ENCODE measurements at regions not wholly inside any gene's neighbourhood (a gene's known extent, or its start where the extent isn't known, plus 50 kb on each side); places are given as distances from the start of the nearest gene placed in this dataset.

GRCh38 chr2:198328454-198328853 is 524.1 kb downstream of the PLCL1 start:
- H3K79me2 ChIP-seq (ENCODE audit: low read length): no peaks in the 10 kb centered on the region
- no peaks in the 10 kb centered on the region for H3K9me3 ChIP-seq (replicated peaks; ENCODE audit: insufficient read depth, low read length)
- no peak overlapping the region for H3K4me2 ChIP-seq (ENCODE audit: low read depth, low read length)
- TF ChIP-seq CTCF (IDR thresholded peaks at IDR 0.05; ENCODE audit: low read length): no peak
- no peak overlapping the region for H3K4me3 ChIP-seq (ENCODE audit: low read length)
- peaks cover 16% of the 10 kb centered on the region for H3K4me1 ChIP-seq (ENCODE audit: low read length)
- H3K9me2 ChIP-seq (replicated peaks; ENCODE audit: insufficient read depth, low read length): no peaks in the 10 kb centered on the region
- no peaks in the 10 kb centered on the region for H4K20me1 ChIP-seq (ENCODE audit: insufficient read depth, low read length)
- H3K27ac ChIP-seq (ENCODE audit: low read length): no peak overlapping the region
- 0 out of 2 replicates have a peak, but pooled peaks cover 5% of the 10 kb centered on the region for H3F3A ChIP-seq (ENCODE audit: insufficient read depth, low read length)
- no peaks in the 10 kb centered on the region for H3K36me3 ChIP-seq (replicated peaks; ENCODE audit: insufficient read depth, low read length)
- peaks cover 70% of the 10 kb centered on the region for H3K27me3 ChIP-seq (replicated peaks; ENCODE audit: insufficient read depth, low read length)
- no peak for DNase-seq
- no peak overlapping the region for H3K9ac ChIP-seq (ENCODE audit: low read length)
- no peak overlapping the region for H2AFZ ChIP-seq (ENCODE audit: low read length)

DNA sequence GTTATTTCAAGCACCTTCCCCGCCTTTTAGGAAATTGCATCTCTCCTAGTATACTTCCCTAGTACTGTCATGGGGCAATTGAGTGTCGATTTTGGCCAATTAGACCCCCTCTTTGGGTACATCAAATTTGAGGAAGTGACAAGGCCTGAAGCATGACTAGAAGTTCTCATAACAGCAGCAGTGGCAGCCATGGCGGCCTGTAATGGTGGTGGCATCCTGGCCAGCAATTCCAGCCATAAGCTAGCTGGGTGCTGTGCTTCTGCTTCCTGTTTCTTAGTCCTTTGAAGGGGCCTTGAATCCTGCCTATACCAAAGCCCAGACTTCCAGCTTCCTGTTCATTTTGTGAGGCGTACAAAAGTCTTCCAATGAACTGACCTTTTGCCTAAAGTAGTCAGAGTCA is 523.1 kb downstream of the PLCL1 start:
- DNase-seq: no peak
- TF ChIP-seq EZH2phosphoT487 (IDR thresholded peaks at IDR 0.05; ENCODE audit: low read length): no peak
- TF ChIP-seq CTCF (IDR thresholded peaks at IDR 0.05; ENCODE audit: low read length): no peak
- TF ChIP-seq EZH2 (optimal IDR thresholded peaks at IDR 0.05; ENCODE audit: low read depth, low read length): no peak

GRCh38 chr2:198326431-198326830 is 522.0 kb downstream of the PLCL1 start:
- DNase-seq: peak; percentile 72
- Histone ChIP-seq H3K79me2 (ENCODE audit: low read length) (no peaks in the 10 kb centered on the region), H3K4me3 (ENCODE audit: low read length) (no peak overlapping the region), H3K27ac (ENCODE audit: low read length) (no peak overlapping the region), H3K27me3 (replicated peaks; ENCODE audit: insufficient read depth, low read length) (peaks cover 83% of the 10 kb centered on the region), H3K4me2 (ENCODE audit: low read depth, low read length) (peak overlapping the region; percentile 5; the same call in 1 of the 2 replicates), H2AFZ (ENCODE audit: low read length) (no peak overlapping the region), H3K9me2 (replicated peaks; ENCODE audit: insufficient read depth, low read length) (no peaks in the 10 kb centered on the region), H3K9ac (ENCODE audit: low read length) (no peak overlapping the region), H3K4me1 (ENCODE audit: low read length) (peaks cover 16% of the 10 kb centered on the region), H3F3A (ENCODE audit: insufficient read depth, low read length) (0 out of 2 replicates have a peak, but pooled peaks cover 5% of the 10 kb centered on the region), H4K20me1 (ENCODE audit: insufficient read depth, low read length) (no peaks in the 10 kb centered on the region), H3K36me3 (replicated peaks; ENCODE audit: insufficient read depth, low read length) (no peaks in the 10 kb centered on the region), H3K9me3 (replicated peaks; ENCODE audit: insufficient read depth, low read length) (no peaks in the 10 kb centered on the region)
- no peak for TF ChIP-seq EZH2phosphoT487 (IDR thresholded peaks at IDR 0.05; ENCODE audit: low read length)
- TF ChIP-seq EZH2 (optimal IDR thresholded peaks at IDR 0.05; ENCODE audit: low read depth, low read length): no peak
- TF ChIP-seq CTCF (IDR thresholded peaks at IDR 0.05; ENCODE audit: low read length): no peak

More for the DNA sequence above, 523.1 kb downstream of the PLCL1 start:
- 0 out of 2 replicates have a peak, but pooled peaks cover 5% of the 10 kb centered on the region for H3F3A ChIP-seq (ENCODE audit: insufficient read depth, low read length)
- peaks cover 16% of the 10 kb centered on the region for H3K4me1 ChIP-seq (ENCODE audit: low read length)
- H3K27me3 ChIP-seq (replicated peaks; ENCODE audit: insufficient read depth, low read length): peaks cover 79% of the 10 kb centered on the region
- H3K4me2 ChIP-seq (ENCODE audit: low read depth, low read length): no peak overlapping the region
- H3K27ac ChIP-seq (ENCODE audit: low read length): no peak overlapping the region
- H3K9ac ChIP-seq (ENCODE audit: low read length): no peak overlapping the region
- H3K36me3 ChIP-seq (replicated peaks; ENCODE audit: insufficient read depth, low read length): no peaks in the 10 kb centered on the region
- no peaks in the 10 kb centered on the region for H3K9me3 ChIP-seq (replicated peaks; ENCODE audit: insufficient read depth, low read length)
- H3K9me2 ChIP-seq (replicated peaks; ENCODE audit: insufficient read depth, low read length): no peaks in the 10 kb centered on the region
- no peaks in the 10 kb centered on the region for H3K79me2 ChIP-seq (ENCODE audit: low read length)
- H2AFZ ChIP-seq (ENCODE audit: low read length): no peak overlapping the region
- no peaks in the 10 kb centered on the region for H4K20me1 ChIP-seq (ENCODE audit: insufficient read depth, low read length)
- H3K4me3 ChIP-seq (ENCODE audit: low read length): no peak overlapping the region
